Activated CD4-positive, CD25-positive, alpha-beta regulatory T cell treated with anti-CD3 and anti-CD28 coated beads, Interleukin-2, amount 50 U/mL, for 16 hours (primary cell): ENCODE measurements at regions not wholly inside any gene's neighbourhood (a gene's known extent, or its start where the extent isn't known, plus 50 kb on each side); places are given as distances from the start of the nearest gene placed in this dataset.
"Not testable (repeated sequence)": the region's sequence is repeated elsewhere in the genome, so short reads cannot be mapped to it uniquely, and the experiment has no call there.

ENCODE experiments used
- DNase-seq: peaks from one replicate; pipeline ENCODE4 v3.0.0-alpha.2; 2020; ENCODE audit warnings: low read depth, low spot score

- DNase-seq = no peak
Measured at GRCh38 chr4:82181789-82182188, 192.0 kb downstream of the HNRNPD start.

GRCh38 chr4:82172186-82172585 is 201.6 kb downstream of the HNRNPD start:
- no peak for DNase-seq

GRCh38 chr4:82171531-82172155 is 202.1 kb downstream of the HNRNPD start:
- no peak for DNase-seq

- DNase-seq = no peak
Measured at GRCh38 chr4:82149750-82150149, 224.0 kb downstream of the HNRNPD start.

GRCh38 chr4:82145850-82146249 is 227.9 kb downstream of the HNRNPD start:
- no peak for DNase-seq

- no peak for DNase-seq
Measured at GRCh38 chr4:82140422-82140821, 233.4 kb downstream of the HNRNPD start.

- DNase-seq = no peak
Measured at GRCh38 chr4:82139287-82139686, 234.5 kb downstream of the HNRNPD start.

GRCh38 chr4:82138374-82138773 is 235.4 kb downstream of the HNRNPD start:
- no peak for DNase-seq

- no peak for DNase-seq
Measured at GRCh38 chr4:82136161-82136801, 237.5 kb downstream of the HNRNPD start.

GRCh38 chr4:82128355-82128754 is 245.4 kb downstream of the HNRNPD start:
- DNase-seq = no peak

GRCh38 chr4:82126512-82127040 is 247.2 kb downstream of the HNRNPD start:
- no peak for DNase-seq

GRCh38 chr4:82125787-82126297 is 247.9 kb downstream of the HNRNPD start:
- no peak for DNase-seq

GRCh38 chr4:82124932-82125786 is 248.6 kb downstream of the HNRNPD start:
- no peak for DNase-seq

GRCh38 chr4:82124365-82124764 is 249.4 kb downstream of the HNRNPD start:
- no peak for DNase-seq

- no peak for DNase-seq
Measured at GRCh38 chr4:82123934-82124333, 249.9 kb downstream of the HNRNPD start.

- DNase-seq = not testable (repeated sequence)
Measured at GRCh38 chr4:82115183-82115582, 258.6 kb downstream of the HNRNPD start.

GRCh38 chr4:82108506-82108905 is 265.3 kb downstream of the HNRNPD start:
- DNase-seq = no peak

GRCh38 chr4:82104578-82104977 is 269.2 kb downstream of the HNRNPD start:
- no peak for DNase-seq

GRCh38 chr4:82099928-82100579 is 273.7 kb downstream of the HNRNPD start:
- no peak for DNase-seq

GRCh38 chr4:82097504-82097903 is 276.3 kb downstream of the HNRNPD start:
- no peak for DNase-seq

- no peak for DNase-seq
Measured at GRCh38 chr4:82090717-82091116, 283.1 kb downstream of the HNRNPD start.

GRCh38 chr4:82084747-82085146 is 289.0 kb downstream of the HNRNPD start:
- DNase-seq = no peak
